Peyer's patch (tissue), 4 donors: ENCODE measurements at regions not wholly inside any gene's neighbourhood (a gene's known extent, or its start where the extent isn't known, plus 50 kb on each side); places are given as distances from the start of the nearest gene placed in this dataset.

Experiments used
- DNase-seq, 3 donors: peaks; one replicate each; pipeline ENCODE4 v3.0.0-alpha.2; 2017 to 2019
- H3K27ac ChIP-seq, 4 donors: fragments of 200-600 bp; sonication (generic); one replicate each; pipeline ENCODE4 v1.5.1; 2016 to 2019
- H3K27me3 ChIP-seq, 2 donors: fragments of 200-600 bp; sonication (generic); one replicate each; pipeline ENCODE4 v1.5.1; 2019
- H3K36me3 ChIP-seq, 3 donors: fragments of 200-600 bp; sonication (generic); one replicate each; pipeline ENCODE4 v1.5.1; 2016 to 2019
- H3K4me1 ChIP-seq, 4 donors: fragments of 200-600 bp; sonication (generic); one replicate each; pipeline ENCODE4 v1.5.1; 2016 to 2019
- H3K4me3 ChIP-seq, 4 donors: fragments of 200-600 bp; sonication (generic); 1 replicate in 3 of 4; 2 replicates in 1 of 4; pipeline ENCODE4 v1.5.1; 2016 to 2019; ENCODE audit warnings: mild to moderate bottlenecking in 1 of 4
- H3K9me3 ChIP-seq, 4 donors: fragments of 200-600 bp; sonication (generic); one replicate each; pipeline ENCODE4 v1.5.1; 2016 to 2019; ENCODE audit warnings: mild to moderate bottlenecking in 1 of 4
- CTCF ChIP-seq, 6 experiments: fragments of 450-650 bp in 4 of 6; fragments of 200-600 bp in 2 of 6; sonication (generic) in 1 of 6; IDR thresholded peaks; one replicate each; pipeline ENCODE4 v1.5.1; 2017 to 2019; ENCODE audit warnings: antibody characterized with exemption in 6 of 6, mild to moderate bottlenecking in 3 of 6, moderate library complexity in 1 of 6
- POLR2A ChIP-seq, 2 donors: fragments of 450-650 bp; IDR thresholded peaks; one replicate each; pipeline ENCODE4 v1.5.1; 2017; ENCODE audit warnings: antibody characterized with exemption in 2 of 2, mild to moderate bottlenecking in 2 of 2, moderate library complexity in 2 of 2

DNA sequence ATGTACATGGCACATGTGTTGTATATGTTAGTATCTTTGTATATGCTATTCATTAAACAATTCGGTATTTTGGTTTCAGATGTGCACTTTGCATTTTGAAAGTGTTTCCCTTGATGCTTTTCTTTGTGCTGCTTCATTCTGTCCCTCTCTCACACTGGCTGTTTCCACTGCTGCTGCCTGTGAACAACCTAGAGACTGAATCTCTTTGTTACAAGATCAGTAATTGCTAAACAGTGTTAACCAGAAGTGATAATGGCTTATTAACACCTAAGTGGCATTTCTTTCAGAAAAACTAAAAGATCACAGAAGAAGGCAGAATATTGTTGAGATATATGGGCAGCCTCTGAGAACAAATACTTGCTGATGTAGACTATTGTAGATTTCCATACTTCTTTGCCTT, 84.7 kb downstream of the KIF2B start:
- Histone ChIP-seq H3K27me3 (no peaks in the 10 kb centered on the region), H3K36me3 (no peaks in the 10 kb centered on the region), H3K4me3 (no peak overlapping the region), H3K9me3 (no peaks in the 10 kb centered on the region), H3K27ac (no peak overlapping the region), H3K4me1 (no peaks in the 10 kb centered on the region)
- TF ChIP-seq CTCF (IDR thresholded peaks at IDR 0.05) (no peak), POLR2A (IDR thresholded peaks at IDR 0.05) (no peak)
- DNase-seq: no peak

GRCh38 chr17:53909802-53910201, 87.1 kb downstream of the KIF2B start:
- Histone ChIP-seq H3K36me3 (no peaks in the 10 kb centered on the region), H3K27ac (no peak overlapping the region), H3K9me3 (no peaks in the 10 kb centered on the region), H3K27me3 (no peaks in the 10 kb centered on the region), H3K4me3 (no peak overlapping the region), H3K4me1 (no peaks in the 10 kb centered on the region)
- TF ChIP-seq CTCF (IDR thresholded peaks at IDR 0.05) (no peak), POLR2A (IDR thresholded peaks at IDR 0.05) (no peak)
- no peak for DNase-seq

GRCh38 chr17:53912117-53912516, 89.4 kb downstream of the KIF2B start:
- no peaks in the 10 kb centered on the region for H3K4me1 ChIP-seq
- DNase-seq: no peak
- no peaks in the 10 kb centered on the region for H3K36me3 ChIP-seq
- no peak overlapping the region for H3K27ac ChIP-seq
- no peaks in the 10 kb centered on the region for H3K27me3 ChIP-seq
- H3K4me3 ChIP-seq: no peak overlapping the region
- TF ChIP-seq CTCF (IDR thresholded peaks at IDR 0.05) (no peak), POLR2A (IDR thresholded peaks at IDR 0.05) (no peak)
- no peaks in the 10 kb centered on the region for H3K9me3 ChIP-seq

DNA sequence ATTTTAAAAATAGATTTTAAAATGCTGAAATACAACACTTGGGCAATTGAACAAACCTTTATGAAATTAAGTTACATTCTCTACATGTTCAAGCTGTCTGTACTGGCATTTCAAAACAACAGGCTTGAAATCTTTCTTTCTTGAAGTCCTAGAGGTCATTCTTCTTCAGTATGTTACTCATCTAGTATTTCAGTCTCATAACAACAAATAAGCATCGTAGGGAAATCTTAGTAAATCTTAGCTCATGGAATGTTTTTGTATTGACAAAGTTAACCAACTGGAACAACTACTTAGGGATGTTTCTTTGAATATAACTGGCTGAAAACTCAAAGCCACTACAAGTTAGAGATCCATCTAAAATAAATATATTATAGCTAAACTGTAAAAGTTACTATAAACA, 96.6 kb downstream of the KIF2B start:
- DNase-seq: no peak
- Histone ChIP-seq H3K9me3 (peaks cover 0 to 2% (median 0%) of the 10 kb centered on the region in 4 donors), H3K27ac (no peak overlapping the region), H3K4me1 (no peaks in the 10 kb centered on the region), H3K4me3 (no peak overlapping the region), H3K36me3 (no peaks in the 10 kb centered on the region), H3K27me3 (no peaks in the 10 kb centered on the region)
- TF ChIP-seq POLR2A (IDR thresholded peaks at IDR 0.05) (no peak), CTCF (IDR thresholded peaks at IDR 0.05) (no peak)

- H3K27ac ChIP-seq: no peak overlapping the region
- no peak for DNase-seq
- no peaks in the 10 kb centered on the region for H3K36me3 ChIP-seq
- no peak overlapping the region for H3K4me3 ChIP-seq
- no peaks in the 10 kb centered on the region for H3K27me3 ChIP-seq
- no peak for TF ChIP-seq POLR2A (IDR thresholded peaks at IDR 0.05)
- no peak for TF ChIP-seq CTCF (IDR thresholded peaks at IDR 0.05)
- no peaks in the 10 kb centered on the region for H3K4me1 ChIP-seq
- H3K9me3 ChIP-seq: peaks cover 0 to 2% (median 0%) of the 10 kb centered on the region in 4 donors
Observed at GRCh38 chr17:53924530-53925455, 102.1 kb downstream of the KIF2B start.
